Neuronal stem cell (in vitro differentiated cells): ENCODE measurements at regions not wholly inside any gene's neighbourhood (a gene's known extent, or its start where the extent isn't known, plus 50 kb on each side); places are given as distances from the start of the nearest gene placed in this dataset.
"Not testable (repeated sequence)": the region's sequence is repeated elsewhere in the genome, so short reads cannot be mapped to it uniquely, and the experiment has no call there.

Experiments used
- DNase-seq: peaks from one replicate; pipeline ENCODE4 v3.0.0-alpha.2; 2013; ENCODE audit warnings: low spot score
- H2AFZ ChIP-seq: one replicate; pipeline ENCODE4 v1.6.1; 2013; ENCODE audit warnings: mild to moderate bottlenecking, low read length, inconsistent platforms
- H2AK5ac ChIP-seq: 2 replicates; pipeline ENCODE4 v1.6.1; 2013; ENCODE audit warnings: low read depth, mild to moderate bottlenecking, inconsistent platforms, low read length, moderate library complexity, mixed read lengths
- H2BK120ac ChIP-seq: 2 replicates; pipeline ENCODE4 v1.6.1; 2013; ENCODE audit warnings: low read depth, mild to moderate bottlenecking, inconsistent platforms, low read length, moderate library complexity, mixed read lengths
- H2BK12ac ChIP-seq: one replicate; pipeline ENCODE4 v1.6.1; 2013; ENCODE audit warnings: low read length, inconsistent platforms
- H2BK15ac ChIP-seq: 2 replicates; pipeline ENCODE4 v1.6.1; 2013; ENCODE audit warnings: mild to moderate bottlenecking, low read length, inconsistent platforms, mixed read lengths
- H2BK5ac ChIP-seq: one replicate; pipeline ENCODE4 v1.6.1; 2013; ENCODE audit warnings: inconsistent platforms, mild to moderate bottlenecking, low read length, moderate library complexity
- H3K14ac ChIP-seq: one replicate; pipeline ENCODE4 v1.6.1; 2013; ENCODE audit warnings: low read length, inconsistent platforms
- H3K18ac ChIP-seq: 2 replicates; pipeline ENCODE4 v1.6.1; 2013; ENCODE audit warnings: low read length, inconsistent platforms
- H3K23ac ChIP-seq: 2 replicates; pipeline ENCODE4 v1.6.1; 2013; ENCODE audit warnings: low read depth, mild to moderate bottlenecking, mixed read lengths, low read length, inconsistent platforms; ENCODE audit not compliant: poor library complexity
- H3K27ac ChIP-seq: replicated peaks from 3 replicates; pipeline ENCODE4 v1.5.1; 2013; ENCODE audit warnings: low read length, inconsistent platforms
- H3K27me3 ChIP-seq, 3 experiments: 2 replicates each; pipeline ENCODE4 v1.6.1; 2013; ENCODE audit warnings: low read length in 3 of 3, mild to moderate bottlenecking in 2 of 3, inconsistent platforms in 1 of 3, low read depth in 1 of 3, mixed read lengths in 1 of 3, moderate library complexity in 1 of 3; ENCODE audit not compliant: control insufficient read depth in 3 of 3, insufficient read depth in 3 of 3
- H3K36me3 ChIP-seq, 2 donors: replicated peaks in 1 of 2; 2 replicates each; pipeline ENCODE4 v1.6.1; 2013; ENCODE audit warnings: low read length in 2 of 2; ENCODE audit not compliant: control insufficient read depth in 2 of 2, insufficient read depth in 2 of 2
- H3K4ac ChIP-seq: 2 replicates; pipeline ENCODE4 v1.6.1; 2013; ENCODE audit warnings: inconsistent platforms, mild to moderate bottlenecking, low read length, moderate library complexity
- H3K4me1 ChIP-seq, 2 donors: 1 replicate in 1 of 2; 2 replicates in 1 of 2; pipeline ENCODE4 v1.6.1; 2013; ENCODE audit warnings: low read length in 2 of 2, low read depth in 1 of 2; ENCODE audit not compliant: control insufficient read depth in 2 of 2, insufficient read depth in 1 of 2
- H3K4me2 ChIP-seq: one replicate; pipeline ENCODE4 v1.6.1; 2013; ENCODE audit warnings: mild to moderate bottlenecking, low read length, inconsistent platforms; ENCODE audit not compliant: insufficient read depth, poor library complexity, severe bottlenecking
- H3K4me3 ChIP-seq, 2 donors: 2 replicates each; pipeline ENCODE4 v1.5.1; 2013; ENCODE audit warnings: low read length in 2 of 2, mild to moderate bottlenecking in 2 of 2, inconsistent platforms in 1 of 2, moderate library complexity in 1 of 2
- H3K79me1 ChIP-seq: one replicate; pipeline ENCODE4 v1.6.1; 2013; ENCODE audit warnings: low read depth, mild to moderate bottlenecking, inconsistent platforms, low read length, moderate library complexity
- H3K9ac ChIP-seq: one replicate; pipeline ENCODE4 v1.6.1; 2013; ENCODE audit warnings: mild to moderate bottlenecking, low read depth, low read length, inconsistent platforms; ENCODE audit not compliant: poor library complexity
- H3K9me3 ChIP-seq, 2 donors: replicated peaks in 1 of 2; 2 replicates each; pipeline versions ENCODE3 to v1.6.1; 2013; ENCODE audit warnings: low read length in 2 of 2, mild to moderate bottlenecking in 2 of 2, inconsistent platforms in 1 of 2, low read depth in 1 of 2, mixed read lengths in 1 of 2, moderate library complexity in 1 of 2; ENCODE audit not compliant: control insufficient read depth in 2 of 2, insufficient read depth in 1 of 2
- H4K8ac ChIP-seq: one replicate; pipeline ENCODE4 v1.6.1; 2013; ENCODE audit warnings: low read depth, mild to moderate bottlenecking, inconsistent platforms, low read length, moderate library complexity
- H4K91ac ChIP-seq: one replicate; pipeline ENCODE4 v1.6.1; 2013; ENCODE audit warnings: low read length, low read depth, mild to moderate bottlenecking, inconsistent platforms; ENCODE audit not compliant: poor library complexity
- WGBS, 2 donors: extraction: QIAGEN DNeasy Blood & Tissue Kit; methylation state at CpG; one replicate each; pipeline ENCODE4 v1.1.7; 2013; ENCODE audit warnings: missing lambda C conversion rate in 2 of 2, mixed read lengths in 1 of 2; ENCODE audit not compliant: insufficient read length in 2 of 2, insufficient replicate concordance in 1 of 2; ENCODE audit errors: extremely low coverage in 2 of 2; 5-methylcytosine and 5-hydroxymethylcytosine counted together

- not testable (repeated sequence) for H4K91ac ChIP-seq, H3K4me1 ChIP-seq, H3K18ac ChIP-seq, H3K36me3 ChIP-seq, H3K4me2 ChIP-seq, H3K27me3 ChIP-seq, H2BK12ac ChIP-seq, H2BK5ac ChIP-seq, DNase-seq, H3K14ac ChIP-seq, H3K79me1 ChIP-seq, H3K27ac ChIP-seq, H4K8ac ChIP-seq, H3K4me3 ChIP-seq, H3K9me3 ChIP-seq, H2BK15ac ChIP-seq, H2BK120ac ChIP-seq, H3K4ac ChIP-seq, H2AK5ac ChIP-seq, H3K23ac ChIP-seq, H3K9ac ChIP-seq, H2AFZ ChIP-seq
- no CpG with 5 or more reads among the region's 7 CpGs for WGBS, 2 donors
These were observed 1196.7 kb downstream of the TMEM121 start for GRCh38 chr14:106722813-106723687.

- H3K27ac ChIP-seq, H3K9ac ChIP-seq, H2BK120ac ChIP-seq, H4K91ac ChIP-seq, H2BK5ac ChIP-seq, H3K4ac ChIP-seq, H3K36me3 ChIP-seq, H3K23ac ChIP-seq, H2AK5ac ChIP-seq, H3K27me3 ChIP-seq, H3K4me3 ChIP-seq, H3K4me1 ChIP-seq, H2AFZ ChIP-seq, H3K18ac ChIP-seq, H2BK12ac ChIP-seq, DNase-seq, H3K79me1 ChIP-seq, H3K14ac ChIP-seq, H2BK15ac ChIP-seq, H3K4me2 ChIP-seq, H3K9me3 ChIP-seq, H4K8ac ChIP-seq: not testable (repeated sequence)
- no CpG with 5 or more reads among the region's 12 CpGs for WGBS, 2 donors
These were observed 1201.6 kb downstream of the TMEM121 start for GRCh38 chr14:106727962-106728361.

- no peak overlapping the region for H2AFZ ChIP-seq
- no peak overlapping the region for H2BK12ac ChIP-seq
- no CpG with 5 or more reads among the region's 1 CpG for WGBS, 2 donors
These were observed 1202.2 kb downstream of the TMEM121 start for GRCh38 chr14:106728611-106729010.

DNA sequence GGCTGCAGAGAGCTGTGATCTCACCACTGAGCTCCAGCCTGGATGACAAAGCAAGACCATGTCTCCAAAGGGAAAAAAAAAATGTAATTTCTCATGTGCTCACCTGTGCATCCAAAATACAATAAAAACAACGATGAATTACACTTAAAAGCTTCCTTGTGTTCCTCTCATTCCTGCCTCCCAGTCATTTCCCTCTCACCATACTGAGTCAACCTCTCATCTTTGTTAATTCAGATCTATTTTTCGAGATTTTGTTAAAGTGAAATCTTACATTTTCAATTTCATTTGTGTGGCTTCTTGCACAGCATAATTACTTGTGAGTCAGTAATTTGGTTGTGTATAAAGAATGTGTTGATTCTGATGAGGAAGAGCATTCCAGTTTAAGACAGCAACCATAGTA is 1203.2 kb downstream of the TMEM121 start:
- H3K36me3 ChIP-seq = no peaks in the 10 kb centered on the region
- no CpG with 5 or more reads among the region's 2 CpGs for WGBS, 2 donors
- DNase-seq = no peak
- no peak overlapping the region for H2BK12ac ChIP-seq
- H3K9ac ChIP-seq = no peak overlapping the region
- H3K18ac ChIP-seq = no peak overlapping the region
- H2AFZ ChIP-seq = no peak overlapping the region
- no peak overlapping the region for H2BK120ac ChIP-seq
- no peak overlapping the region for H2BK15ac ChIP-seq
- H3K4me2 ChIP-seq = no peak overlapping the region
- no peak overlapping the region for H4K91ac ChIP-seq
- no peak overlapping the region for H3K14ac ChIP-seq
- no peaks in the 10 kb centered on the region for H3K27me3 ChIP-seq
- H3K4ac ChIP-seq = no peak overlapping the region
- no peak overlapping the region for H4K8ac ChIP-seq
- peaks cover 0 to 1% of the 10 kb centered on the region in 2 donors for H3K9me3 ChIP-seq
- no peak overlapping the region for H2BK5ac ChIP-seq
- H2AK5ac ChIP-seq = no peak overlapping the region
- H3K4me1 ChIP-seq = no peaks in the 10 kb centered on the region
- H3K27ac ChIP-seq = no peak overlapping the region
- H3K79me1 ChIP-seq = no peaks in the 10 kb centered on the region
- no peak overlapping the region for H3K23ac ChIP-seq
- H3K4me3 ChIP-seq = no peak overlapping the region

More at GRCh38 chr14:106728611-106729010, 1202.2 kb downstream of the TMEM121 start:
- no peaks in the 10 kb centered on the region for H3K4me1 ChIP-seq
- no peak overlapping the region for H2BK5ac ChIP-seq
- H3K79me1 ChIP-seq = no peaks in the 10 kb centered on the region
- no peak overlapping the region for H4K8ac ChIP-seq
- no peak overlapping the region for H3K4me2 ChIP-seq
- no peak overlapping the region for H3K4me3 ChIP-seq
- no peak overlapping the region for H3K9ac ChIP-seq
- no peak overlapping the region for H3K4ac ChIP-seq
- no peak overlapping the region for H2BK15ac ChIP-seq
- no peaks in the 10 kb centered on the region for H3K27me3 ChIP-seq
- H3K36me3 ChIP-seq = no peaks in the 10 kb centered on the region
- peaks cover 0 to 1% of the 10 kb centered on the region in 2 donors for H3K9me3 ChIP-seq
- H3K18ac ChIP-seq = no peak overlapping the region
- no peak overlapping the region for H3K23ac ChIP-seq
- H2BK120ac ChIP-seq = no peak overlapping the region
- no peak overlapping the region for H3K27ac ChIP-seq
- no peak for DNase-seq
- no peak overlapping the region for H2AK5ac ChIP-seq
- no peak overlapping the region for H3K14ac ChIP-seq
- no peak overlapping the region for H4K91ac ChIP-seq
